ENCODE measurements at regions not wholly inside any gene's neighbourhood (a gene's known extent, or its start where the extent isn't known, plus 50 kb on each side); places are given as distances from the start of the nearest gene placed in this dataset.
A peak's percentile ranks its signal among the peaks of the same experiment; 100 is the strongest.

DNA sequence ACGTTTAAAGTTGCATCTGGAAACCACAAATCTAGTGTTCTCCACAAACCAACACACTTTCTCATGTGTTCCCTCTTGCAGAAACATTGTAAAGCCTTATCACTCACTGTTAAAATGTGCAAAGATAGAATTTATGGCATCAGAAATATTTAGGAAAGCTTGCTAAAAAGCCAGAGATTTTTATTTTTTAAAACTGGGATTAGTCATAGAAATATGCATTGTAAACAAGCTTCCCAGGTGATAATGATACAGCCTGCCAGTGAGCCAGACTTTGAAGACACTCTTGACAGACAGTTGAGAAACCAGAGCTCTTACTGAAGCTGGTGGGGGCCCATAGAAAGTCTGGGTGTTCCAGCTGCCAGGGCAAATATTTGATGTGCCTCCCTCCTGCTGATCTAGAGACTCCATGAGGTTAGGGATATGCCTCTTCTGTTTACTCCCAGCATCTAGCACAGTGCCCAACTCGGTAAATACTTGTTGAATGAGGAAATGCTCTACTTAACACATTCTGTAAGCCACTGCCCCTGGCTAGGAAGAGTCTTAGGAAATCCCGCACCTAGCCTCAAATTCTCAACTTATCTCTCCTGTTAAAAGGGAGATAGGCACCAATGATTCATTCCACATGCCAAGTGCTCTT is 179.0 kb upstream of the RASGEF1B start:
- H3K27me3 ChIP-seq (ENCODE audit: insufficient read depth, low read length, poor library complexity), result no peaks in the 10 kb centered on the region
- H3K79me1 ChIP-seq (ENCODE audit: low read length), result no peaks in the 10 kb centered on the region
- H4K5ac ChIP-seq (ENCODE audit: low read length), result no peak overlapping the region
- H4K8ac ChIP-seq (ENCODE audit: low read depth, low read length), result no peak overlapping the region
- peak overlapping the region; percentile 47 for H2BK5ac ChIP-seq (ENCODE audit: low read length)
- peak overlapping the region; percentile 79 for H3K27ac ChIP-seq (ENCODE audit: low read depth, low read length)
- no peaks in the 10 kb centered on the region for H3K36me3 ChIP-seq (ENCODE audit: control insufficient read depth, insufficient read depth, low read length)
- H3K9ac ChIP-seq (ENCODE audit: low read length), result no peak overlapping the region
- H2BK120ac ChIP-seq (ENCODE audit: low read depth, low read length), result no peak overlapping the region
- H3K56ac ChIP-seq (ENCODE audit: low read length), result no peak overlapping the region
- no peaks in the 10 kb centered on the region for H3K79me2 ChIP-seq (ENCODE audit: control insufficient read depth, insufficient read depth, low read length)
- no CpG with 5 or more reads among the region's 3 CpGs for WGBS (ENCODE audit: extremely low coverage, insufficient coverage, low lambda C conversion rate)
- no peak overlapping the region for H2AK5ac ChIP-seq (ENCODE audit: low read length)
- H3K4me2 ChIP-seq (ENCODE audit: low read length), result no peak overlapping the region
- H2BK15ac ChIP-seq (replicated peaks; ENCODE audit: low read depth), result no peak overlapping the region
- H3K4me1 ChIP-seq (ENCODE audit: control insufficient read depth, low read depth, low read length), result peaks cover 10% of the 10 kb centered on the region
- peak; percentile 99 for DNase-seq
- H3K23ac ChIP-seq (ENCODE audit: low read length), result no peak overlapping the region
- H3K4me3 ChIP-seq (ENCODE audit: low read length), result no peak overlapping the region
- H3K4ac ChIP-seq (ENCODE audit: low read depth, low read length), result no peak overlapping the region
- H3K18ac ChIP-seq (ENCODE audit: low read length), result peak overlapping the region; percentile 60

DNA sequence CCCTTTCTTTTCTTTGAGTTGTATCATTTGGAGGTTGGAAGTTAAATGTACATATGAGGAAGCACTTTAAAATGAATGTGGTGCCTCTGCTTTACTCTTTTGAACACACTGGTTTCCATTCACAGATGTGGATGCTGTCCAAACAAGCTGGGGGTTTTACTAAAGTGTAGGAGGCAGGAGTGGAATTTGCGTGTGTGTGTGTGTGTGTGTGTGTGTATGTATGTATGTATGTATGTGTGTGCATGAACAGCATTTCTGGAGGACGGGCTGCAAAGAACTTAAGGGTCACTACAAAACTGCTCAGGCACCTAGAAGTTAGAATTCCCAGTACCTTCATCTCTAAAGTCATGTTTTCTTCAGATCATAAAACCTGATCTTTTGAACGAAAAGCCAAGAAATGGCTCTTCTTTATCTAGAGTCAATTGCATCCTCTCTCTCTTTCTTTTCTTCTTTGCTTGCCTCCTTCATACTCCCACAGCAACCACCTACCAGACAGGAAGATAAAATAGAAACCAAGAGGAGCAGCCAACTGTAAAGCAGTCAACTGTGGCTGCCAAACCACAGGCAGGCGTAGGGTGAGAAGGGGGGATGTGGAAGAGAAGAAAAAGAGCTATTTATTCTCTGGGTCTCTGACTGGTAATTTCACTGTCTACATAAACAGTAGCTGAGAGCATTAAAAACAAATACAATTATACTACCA is 177.0 kb upstream of the RASGEF1B start:
- Histone ChIP-seq H3K4me1 (ENCODE audit: control insufficient read depth, low read depth, low read length) (peaks cover 10% of the 10 kb centered on the region), H3K23ac (ENCODE audit: low read length) (no peak overlapping the region), H2BK15ac (replicated peaks; ENCODE audit: low read depth) (peak overlapping the region; percentile 98), H3K27me3 (ENCODE audit: insufficient read depth, low read length, poor library complexity) (no peaks in the 10 kb centered on the region), H3K56ac (ENCODE audit: low read length) (no peak overlapping the region), H3K9ac (ENCODE audit: low read length) (no peak overlapping the region), H3K4me3 (ENCODE audit: low read length) (no peak overlapping the region), H3K4ac (ENCODE audit: low read depth, low read length) (peak overlapping the region; percentile 55), H3K79me1 (ENCODE audit: low read length) (no peaks in the 10 kb centered on the region), H2AK5ac (ENCODE audit: low read length) (no peak overlapping the region), H3K4me2 (ENCODE audit: low read length) (no peak overlapping the region), H2BK120ac (ENCODE audit: low read depth, low read length) (peak overlapping the region; percentile 95), H3K18ac (ENCODE audit: low read length) (peak overlapping the region; percentile 90), H3K27ac (ENCODE audit: low read depth, low read length) (no peak overlapping the region), H3K79me2 (ENCODE audit: control insufficient read depth, insufficient read depth, low read length) (no peaks in the 10 kb centered on the region), H4K8ac (ENCODE audit: low read depth, low read length) (no peak overlapping the region), H2BK5ac (ENCODE audit: low read length) (no peak overlapping the region), H3K36me3 (ENCODE audit: control insufficient read depth, insufficient read depth, low read length) (no peaks in the 10 kb centered on the region), H4K5ac (ENCODE audit: low read length) (no peak overlapping the region)
- WGBS (ENCODE audit: extremely low coverage, insufficient coverage, low lambda C conversion rate), result no CpG with 5 or more reads among the region's 4 CpGs
- DNase-seq, result no peak

DNA sequence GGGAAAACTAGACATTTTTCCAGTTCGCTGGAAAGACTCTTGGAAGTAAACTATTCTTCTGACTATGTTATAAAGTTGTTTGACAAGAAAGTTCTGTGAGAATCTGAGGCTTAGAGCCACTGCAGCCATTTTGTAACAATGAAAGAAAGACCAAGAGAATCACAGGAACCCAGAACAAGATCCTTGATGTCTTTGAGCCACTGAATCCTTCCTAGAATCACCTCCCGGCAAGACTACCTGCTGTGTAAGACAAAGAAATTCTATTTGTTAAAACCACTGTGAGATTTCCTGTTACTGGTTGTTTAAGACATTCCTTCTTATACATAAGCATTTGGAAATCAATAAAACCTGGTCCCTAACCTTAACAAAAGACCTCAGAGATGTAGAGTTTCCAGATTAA is 175.7 kb upstream of the RASGEF1B start:
- Histone ChIP-seq H3K4me1 (ENCODE audit: control insufficient read depth, low read depth, low read length) (peaks cover 10% of the 10 kb centered on the region), H2BK15ac (replicated peaks; ENCODE audit: low read depth) (no peak overlapping the region), H3K23ac (ENCODE audit: low read length) (no peak overlapping the region), H3K9ac (ENCODE audit: low read length) (no peak overlapping the region), H3K27me3 (ENCODE audit: insufficient read depth, low read length, poor library complexity) (no peaks in the 10 kb centered on the region), H2BK120ac (ENCODE audit: low read depth, low read length) (peak overlapping the region; percentile 51), H3K4ac (ENCODE audit: low read depth, low read length) (no peak overlapping the region), H2AK5ac (ENCODE audit: low read length) (no peak overlapping the region), H3K79me1 (ENCODE audit: low read length) (no peaks in the 10 kb centered on the region), H4K8ac (ENCODE audit: low read depth, low read length) (no peak overlapping the region), H3K56ac (ENCODE audit: low read length) (no peak overlapping the region), H3K79me2 (ENCODE audit: control insufficient read depth, insufficient read depth, low read length) (no peaks in the 10 kb centered on the region), H3K27ac (ENCODE audit: low read depth, low read length) (no peak overlapping the region), H3K18ac (ENCODE audit: low read length) (peak overlapping the region; percentile 65), H2BK5ac (ENCODE audit: low read length) (no peak overlapping the region), H3K4me2 (ENCODE audit: low read length) (no peak overlapping the region), H4K5ac (ENCODE audit: low read length) (no peak overlapping the region), H3K36me3 (ENCODE audit: control insufficient read depth, insufficient read depth, low read length) (no peaks in the 10 kb centered on the region), H3K4me3 (ENCODE audit: low read length) (no peak overlapping the region)
- WGBS (ENCODE audit: extremely low coverage, insufficient coverage, low lambda C conversion rate), result no CpG with 5 or more reads among the region's 2 CpGs
- DNase-seq, result peak; percentile 86

DNA sequence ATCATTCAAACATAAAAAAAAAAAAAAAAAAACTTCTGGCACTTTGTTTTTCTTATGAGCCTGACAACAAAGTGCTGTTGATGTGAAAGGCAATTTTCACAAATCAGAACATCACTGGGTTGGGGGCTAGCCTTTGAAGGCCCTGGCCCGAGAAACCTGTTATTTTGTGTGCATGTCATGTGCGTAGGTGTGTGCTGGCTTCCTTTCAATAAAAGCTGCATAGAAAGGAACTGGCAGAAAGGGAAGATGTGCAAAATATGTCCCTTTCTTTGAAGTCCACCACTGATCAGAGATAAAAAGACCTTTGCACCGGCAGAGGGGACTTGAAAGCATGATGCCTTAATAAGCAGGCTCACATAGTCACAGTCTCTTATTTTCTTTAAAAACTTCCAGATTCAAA is 170.8 kb upstream of the RASGEF1B start:
- H3K4me3 ChIP-seq (ENCODE audit: low read length), result no peak overlapping the region
- H4K5ac ChIP-seq (ENCODE audit: low read length), result no peak overlapping the region
- no peaks in the 10 kb centered on the region for H3K4me1 ChIP-seq (ENCODE audit: control insufficient read depth, low read depth, low read length)
- no peaks in the 10 kb centered on the region for H3K79me2 ChIP-seq (ENCODE audit: control insufficient read depth, insufficient read depth, low read length)
- H2BK120ac ChIP-seq (ENCODE audit: low read depth, low read length), result no peak overlapping the region
- no CpG with 5 or more reads among the region's 3 CpGs for WGBS (ENCODE audit: extremely low coverage, insufficient coverage, low lambda C conversion rate)
- H3K4ac ChIP-seq (ENCODE audit: low read depth, low read length), result no peak overlapping the region
- H2BK15ac ChIP-seq (replicated peaks; ENCODE audit: low read depth), result no peak overlapping the region
- no peak overlapping the region for H3K18ac ChIP-seq (ENCODE audit: low read length)
- H4K8ac ChIP-seq (ENCODE audit: low read depth, low read length), result no peak overlapping the region
- no peak overlapping the region for H3K27ac ChIP-seq (ENCODE audit: low read depth, low read length)
- H3K23ac ChIP-seq (ENCODE audit: low read length), result no peak overlapping the region
- no peak overlapping the region for H2BK5ac ChIP-seq (ENCODE audit: low read length)
- DNase-seq, result no peak
- no peaks in the 10 kb centered on the region for H3K79me1 ChIP-seq (ENCODE audit: low read length)
- H3K36me3 ChIP-seq (ENCODE audit: control insufficient read depth, insufficient read depth, low read length), result no peaks in the 10 kb centered on the region
- H2AK5ac ChIP-seq (ENCODE audit: low read length), result no peak overlapping the region
- H3K9ac ChIP-seq (ENCODE audit: low read length), result no peak overlapping the region
- H3K56ac ChIP-seq (ENCODE audit: low read length), result no peak overlapping the region
- H3K27me3 ChIP-seq (ENCODE audit: insufficient read depth, low read length, poor library complexity), result no peaks in the 10 kb centered on the region
- no peak overlapping the region for H3K4me2 ChIP-seq (ENCODE audit: low read length)

DNA sequence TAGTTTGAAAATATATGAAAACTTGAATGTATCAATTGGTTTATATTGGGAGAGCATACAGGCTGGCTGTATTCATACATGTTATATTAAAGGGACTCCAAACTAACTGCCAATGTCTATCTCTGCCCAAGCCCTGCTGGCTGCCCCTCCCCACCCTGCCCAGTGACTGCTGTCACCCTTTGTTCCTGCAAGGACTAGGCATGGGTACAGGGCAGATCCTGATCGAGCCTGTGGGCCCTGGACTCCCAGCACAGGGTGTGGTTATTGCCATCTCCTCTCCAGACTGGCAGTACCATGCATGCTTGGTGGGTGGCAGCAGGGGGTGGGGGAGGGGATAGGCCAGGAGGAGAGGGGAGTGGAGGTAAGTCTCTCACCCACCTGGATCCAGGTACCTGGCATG is 167.5 kb upstream of the RASGEF1B start:
- no CpG with 5 or more reads among the region's 1 CpG for WGBS (ENCODE audit: extremely low coverage, insufficient coverage, low lambda C conversion rate)
- H3K18ac ChIP-seq (ENCODE audit: low read length), result no peak overlapping the region
- H3K27ac ChIP-seq (ENCODE audit: low read depth, low read length), result no peak overlapping the region
- no peaks in the 10 kb centered on the region for H3K36me3 ChIP-seq (ENCODE audit: control insufficient read depth, insufficient read depth, low read length)
- no peak overlapping the region for H2BK15ac ChIP-seq (replicated peaks; ENCODE audit: low read depth)
- no peak overlapping the region for H3K4me2 ChIP-seq (ENCODE audit: low read length)
- no peaks in the 10 kb centered on the region for H3K27me3 ChIP-seq (ENCODE audit: insufficient read depth, low read length, poor library complexity)
- H2BK120ac ChIP-seq (ENCODE audit: low read depth, low read length), result no peak overlapping the region
- no peaks in the 10 kb centered on the region for H3K4me1 ChIP-seq (ENCODE audit: control insufficient read depth, low read depth, low read length)
- no peak for DNase-seq
- no peak overlapping the region for H3K56ac ChIP-seq (ENCODE audit: low read length)
- H3K23ac ChIP-seq (ENCODE audit: low read length), result no peak overlapping the region
- no peak overlapping the region for H3K9ac ChIP-seq (ENCODE audit: low read length)
- no peak overlapping the region for H3K4ac ChIP-seq (ENCODE audit: low read depth, low read length)
- H3K79me1 ChIP-seq (ENCODE audit: low read length), result no peaks in the 10 kb centered on the region
- H2BK5ac ChIP-seq (ENCODE audit: low read length), result no peak overlapping the region
- no peak overlapping the region for H3K4me3 ChIP-seq (ENCODE audit: low read length)
- H2AK5ac ChIP-seq (ENCODE audit: low read length), result no peak overlapping the region
- H4K8ac ChIP-seq (ENCODE audit: low read depth, low read length), result no peak overlapping the region
- no peaks in the 10 kb centered on the region for H3K79me2 ChIP-seq (ENCODE audit: control insufficient read depth, insufficient read depth, low read length)
- H4K5ac ChIP-seq (ENCODE audit: low read length), result no peak overlapping the region

All from mesendoderm (in vitro differentiated cells).